Bronchial epithelial cell (primary cell): ENCODE measurements at regions not wholly inside any gene's neighbourhood (a gene's known extent, or its start where the extent isn't known, plus 50 kb on each side); places are given as distances from the start of the nearest gene placed in this dataset.

Source experiments
- DNase-seq: peaks from one replicate; pipeline ENCODE4 v3.0.0-alpha.2; 2010; ENCODE audit warnings: low read depth
- FAIRE-seq: peaks from 2 replicates; lab custom pipeline; 2011; peaks lifted over from hg19 to GRCh38; lab: Jason Lieb, UNC
- H3K27me3 ChIP-seq: 2 replicates; pipeline ENCODE4 v1.5.1; 2011; ENCODE audit warnings: low read length; ENCODE audit not compliant: control insufficient read depth, insufficient read depth
- H3K36me3 ChIP-seq: 2 replicates; pipeline ENCODE4 v1.5.1; 2011; ENCODE audit warnings: low read length; ENCODE audit not compliant: control insufficient read depth, insufficient read depth
- H3K4me3 ChIP-seq: 2 replicates; pipeline ENCODE4 v1.5.1; 2011; ENCODE audit warnings: mild to moderate bottlenecking, low read depth, low read length, control low read depth
- CTCF ChIP-seq: IDR thresholded peaks from 2 replicates; pipeline ENCODE4 v1.5.1; 2011; ENCODE audit warnings: mild to moderate bottlenecking, moderate library complexity, low read length, control low read depth, inconsistent platforms; ENCODE audit not compliant: insufficient read depth, severe bottlenecking

- no peak for FAIRE-seq
- no peaks in the 10 kb centered on the region for H3K27me3 ChIP-seq
- no peak for TF ChIP-seq CTCF
- H3K4me3 ChIP-seq, result no peak overlapping the region
- H3K36me3 ChIP-seq, result no peaks in the 10 kb centered on the region
- DNase-seq, result no peak
Measured at GRCh38 chr4:4752576-4753401, 106.7 kb upstream of the MSX1 start.

- FAIRE-seq (no peak), DNase-seq (peak; percentile 39)
- no peaks in the 10 kb centered on the region for H3K27me3 ChIP-seq
- no peaks in the 10 kb centered on the region for H3K36me3 ChIP-seq
- H3K4me3 ChIP-seq, result no peak overlapping the region
- TF ChIP-seq CTCF, result no peak
Measured at GRCh38 chr4:4752025-4752424, 107.4 kb upstream of the MSX1 start.

GRCh38 chr4:4750187-4750586 is 109.3 kb upstream of the MSX1 start:
- no peak overlapping the region for H3K4me3 ChIP-seq

GRCh38 chr4:4749137-4749536 is 110.3 kb upstream of the MSX1 start:
- no peak for TF ChIP-seq CTCF
- Histone ChIP-seq H3K27me3 (no peaks in the 10 kb centered on the region), H3K4me3 (no peak overlapping the region), H3K36me3 (no peaks in the 10 kb centered on the region)
- FAIRE-seq (no peak), DNase-seq (no peak)

More at GRCh38 chr4:4750187-4750586, 109.3 kb upstream of the MSX1 start:
- DNase-seq, result no peak
- H3K27me3 ChIP-seq, result no peaks in the 10 kb centered on the region
- no peaks in the 10 kb centered on the region for H3K36me3 ChIP-seq
- no peak for TF ChIP-seq CTCF
- no peak for FAIRE-seq

- Histone ChIP-seq H3K4me3 (no peak overlapping the region), H3K36me3 (no peaks in the 10 kb centered on the region), H3K27me3 (no peaks in the 10 kb centered on the region)
- TF ChIP-seq CTCF, result no peak
- DNase-seq (no peak), FAIRE-seq (no peak)
Measured at GRCh38 chr4:4746444-4746843, 113.0 kb upstream of the MSX1 start.

- H3K4me3 ChIP-seq, result no peak overlapping the region
- TF ChIP-seq CTCF, result no peak
- no peaks in the 10 kb centered on the region for H3K36me3 ChIP-seq
- no peak for FAIRE-seq
- no peak for DNase-seq
- no peaks in the 10 kb centered on the region for H3K27me3 ChIP-seq
Measured at GRCh38 chr4:4740071-4740470, 119.4 kb upstream of the MSX1 start.
